Osteocyte (in vitro differentiated cells): ENCODE measurements at regions not wholly inside any gene's neighbourhood (a gene's known extent, or its start where the extent isn't known, plus 50 kb on each side); places are given as distances from the start of the nearest gene placed in this dataset.

Experiments
- DNase-seq: peaks from one replicate; pipeline ENCODE4 v3.0.0; 2021; ENCODE audit warnings: mixed read lengths; ENCODE audit not compliant: unreplicated experiment; ENCODE audit errors: extremely low spot score
- H3K27ac Mint-ChIP-seq: one replicate; pipeline ENCODE4 v1.8.0; 2021; ENCODE audit warnings: mild to moderate bottlenecking, mixed read lengths; ENCODE audit not compliant: unreplicated experiment
- H3K27me3 Mint-ChIP-seq: one replicate; pipeline ENCODE4 v1.8.0; 2021; ENCODE audit warnings: mixed read lengths; ENCODE audit not compliant: unreplicated experiment
- H3K36me3 Mint-ChIP-seq: one replicate; pipeline ENCODE4 v1.8.0; 2021; ENCODE audit warnings: mixed read lengths; ENCODE audit not compliant: unreplicated experiment
- H3K4me1 Mint-ChIP-seq: one replicate; pipeline ENCODE4 v1.8.0; 2021; ENCODE audit warnings: mixed read lengths; ENCODE audit not compliant: unreplicated experiment
- H3K4me3 Mint-ChIP-seq: one replicate; pipeline ENCODE4 v1.8.0; 2021; ENCODE audit warnings: mild to moderate bottlenecking, moderate library complexity, mixed read lengths; ENCODE audit not compliant: unreplicated experiment
- H3K9me3 Mint-ChIP-seq: one replicate; pipeline ENCODE4 v1.8.0; 2021; ENCODE audit warnings: mixed read lengths; ENCODE audit not compliant: unreplicated experiment
- TF ChIP-seq, protein P1 (sequence below): fragments of 200-600 bp; sonication (generic); IDR thresholded peaks from 2 replicates; pipeline ENCODE4 v1.5.0; 2021; ENCODE audit warnings: antibody characterized with exemption, mild to moderate bottlenecking, moderate library complexity

- DNase-seq: no peak
- Mint-ChIP-seq H3K4me1 (peaks cover 26% of the 10 kb centered on the region), H3K4me3 (no peak overlapping the region), H3K9me3 (no peaks in the 10 kb centered on the region), H3K36me3 (peaks cover 1% of the 10 kb centered on the region), H3K27me3 (peaks cover 7% of the 10 kb centered on the region), H3K27ac (no peak overlapping the region)
- TF ChIP-seq, protein P1, sequence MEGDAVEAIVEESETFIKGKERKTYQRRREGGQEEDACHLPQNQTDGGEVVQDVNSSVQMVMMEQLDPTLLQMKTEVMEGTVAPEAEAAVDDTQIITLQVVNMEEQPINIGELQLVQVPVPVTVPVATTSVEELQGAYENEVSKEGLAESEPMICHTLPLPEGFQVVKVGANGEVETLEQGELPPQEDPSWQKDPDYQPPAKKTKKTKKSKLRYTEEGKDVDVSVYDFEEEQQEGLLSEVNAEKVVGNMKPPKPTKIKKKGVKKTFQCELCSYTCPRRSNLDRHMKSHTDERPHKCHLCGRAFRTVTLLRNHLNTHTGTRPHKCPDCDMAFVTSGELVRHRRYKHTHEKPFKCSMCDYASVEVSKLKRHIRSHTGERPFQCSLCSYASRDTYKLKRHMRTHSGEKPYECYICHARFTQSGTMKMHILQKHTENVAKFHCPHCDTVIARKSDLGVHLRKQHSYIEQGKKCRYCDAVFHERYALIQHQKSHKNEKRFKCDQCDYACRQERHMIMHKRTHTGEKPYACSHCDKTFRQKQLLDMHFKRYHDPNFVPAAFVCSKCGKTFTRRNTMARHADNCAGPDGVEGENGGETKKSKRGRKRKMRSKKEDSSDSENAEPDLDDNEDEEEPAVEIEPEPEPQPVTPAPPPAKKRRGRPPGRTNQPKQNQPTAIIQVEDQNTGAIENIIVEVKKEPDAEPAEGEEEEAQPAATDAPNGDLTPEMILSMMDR: no peak
Observed at GRCh38 chr5:142386137-142387023, 61.6 kb upstream of the SPRY4 start.

DNA sequence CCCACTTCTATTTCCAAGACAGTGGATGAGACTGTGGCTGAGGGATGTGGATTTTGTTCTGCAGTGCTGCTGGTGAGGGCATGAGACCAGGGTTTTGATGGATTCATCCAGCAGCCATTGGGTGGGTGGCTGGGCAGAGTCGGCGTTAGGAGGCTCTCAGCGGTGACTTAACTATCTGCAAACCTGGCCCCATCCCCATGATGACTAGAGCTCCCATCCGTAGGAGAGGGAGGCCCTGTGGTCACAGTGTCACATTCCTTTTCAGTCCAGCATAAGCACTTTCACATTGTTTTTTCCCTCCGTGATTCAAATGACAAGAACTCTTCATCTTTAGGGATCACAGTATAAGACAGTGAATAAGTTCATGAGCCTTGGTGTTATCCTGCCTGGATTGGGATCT, 60.4 kb upstream of the SPRY4 start:
- TF ChIP-seq, protein P1: no peak
- Mint-ChIP-seq H3K4me1 (peaks cover 17% of the 10 kb centered on the region), H3K4me3 (no peak overlapping the region), H3K27me3 (no peaks in the 10 kb centered on the region), H3K36me3 (peaks cover 1% of the 10 kb centered on the region), H3K9me3 (no peaks in the 10 kb centered on the region), H3K27ac (no peak overlapping the region)
- no peak for DNase-seq

DNA sequence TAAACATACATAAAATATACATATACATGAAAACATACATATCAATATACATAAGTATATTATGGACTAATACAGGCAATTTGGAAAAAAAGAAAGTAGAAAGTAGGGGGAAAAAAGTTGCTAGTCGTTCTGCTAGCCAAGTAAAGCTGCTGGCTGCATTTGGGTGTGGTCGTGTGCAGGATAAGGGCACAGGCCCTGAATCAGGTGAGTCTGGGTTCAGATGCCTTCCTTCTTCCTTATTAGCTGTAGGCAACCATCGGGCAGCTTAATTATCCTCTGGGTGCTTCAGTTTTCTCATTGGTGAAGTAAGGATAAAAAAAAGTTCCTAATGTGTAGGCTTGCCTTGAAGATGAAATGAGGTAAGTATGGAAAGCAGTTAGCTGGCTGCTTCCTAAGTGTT, 59.2 kb upstream of the SPRY4 start:
- H3K4me3 Mint-ChIP-seq: no peak overlapping the region
- H3K27me3 Mint-ChIP-seq: no peaks in the 10 kb centered on the region
- H3K27ac Mint-ChIP-seq: no peak overlapping the region
- TF ChIP-seq, protein P1: no peak
- DNase-seq: no peak
- no peaks in the 10 kb centered on the region for H3K9me3 Mint-ChIP-seq
- H3K36me3 Mint-ChIP-seq: peaks cover 1% of the 10 kb centered on the region
- peaks cover 5% of the 10 kb centered on the region for H3K4me1 Mint-ChIP-seq

DNA sequence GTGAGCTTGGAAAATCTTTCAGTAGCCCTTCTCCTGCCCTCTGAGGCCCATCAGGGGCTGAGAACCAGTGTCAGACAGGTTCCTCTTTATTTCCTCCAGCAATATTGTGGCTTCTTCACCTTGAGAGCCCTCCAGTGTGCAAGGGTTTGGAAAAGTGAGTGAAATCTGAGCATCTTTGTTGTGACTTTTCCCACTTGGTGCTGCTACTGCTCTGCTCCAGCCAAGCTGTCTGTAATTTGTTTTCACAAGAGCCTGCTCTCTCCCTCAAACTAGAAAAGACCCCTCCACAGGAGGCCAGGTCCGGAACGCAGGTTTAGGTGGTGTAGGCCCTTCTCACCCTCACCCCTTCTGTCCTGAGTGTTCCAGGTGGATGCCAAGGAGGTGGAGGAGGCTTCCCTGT, 57.4 kb upstream of the SPRY4 start:
- no peak overlapping the region for H3K27ac Mint-ChIP-seq

More for the DNA sequence above, 57.4 kb upstream of the SPRY4 start:
- Mint-ChIP-seq H3K36me3 (no peaks in the 10 kb centered on the region), H3K27me3 (no peaks in the 10 kb centered on the region), H3K4me3 (no peak overlapping the region), H3K9me3 (no peaks in the 10 kb centered on the region), H3K4me1 (peaks cover 2% of the 10 kb centered on the region)
- TF ChIP-seq, protein P1: no peak
- no peak for DNase-seq
